H1 (cell line): ENCODE measurements at regions not wholly inside any gene's neighbourhood (a gene's known extent, or its start where the extent isn't known, plus 50 kb on each side); places are given as distances from the start of the nearest gene placed in this dataset.

Source experiments
- CBX8 ChIP-seq: fragments of 300-800, 300-1000 bp; sonication (generic); IDR thresholded peaks from 2 replicates; pipeline ENCODE4 v1.7.1; 2016; ENCODE audit warnings: low read depth, low read length, borderline replicate concordance
- SIX5 ChIP-seq: IDR thresholded peaks from 2 replicates; pipeline ENCODE4 v1.6.1; 2011; ENCODE audit warnings: mild to moderate bottlenecking, low read depth, low read length
- SUZ12 ChIP-seq: fragments of 200-600 bp; sonication (generic); IDR thresholded peaks from 2 replicates; pipeline ENCODE4 v1.6.1; 2012; ENCODE audit warnings: mild to moderate bottlenecking, inconsistent platforms, low read length, moderate library complexity, mixed read lengths
- ZNF274 ChIP-seq: IDR thresholded peaks from 2 replicates; pipeline ENCODE4 v1.7.0; 2012; ENCODE audit warnings: low read length, borderline replicate concordance; ENCODE audit errors: extremely low read depth

DNA sequence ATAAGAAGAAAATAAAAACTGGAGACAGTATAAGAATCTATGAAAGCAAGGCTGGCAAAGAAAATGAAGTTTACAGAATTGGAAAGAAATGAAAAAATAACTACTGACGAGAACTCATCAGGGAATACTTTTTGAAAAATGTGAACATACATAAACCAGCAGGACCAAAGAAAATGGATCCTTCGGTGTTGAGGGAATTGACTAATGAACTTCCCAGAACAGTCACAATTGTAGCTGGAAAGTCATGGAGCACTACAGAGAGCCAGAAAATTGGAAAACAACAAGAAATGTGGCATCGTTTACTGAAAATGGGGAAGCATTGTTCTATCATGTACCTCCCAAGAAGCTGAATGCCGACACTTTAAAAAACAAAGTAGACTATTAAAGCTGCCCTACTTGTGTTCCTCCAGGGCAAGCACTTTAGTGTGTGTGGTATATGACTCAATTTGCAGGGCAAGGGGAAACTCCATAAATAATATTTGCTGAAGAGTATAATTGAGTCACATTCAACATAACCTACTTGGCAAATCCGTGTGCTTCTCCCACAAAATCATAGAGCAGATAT, 1221.6 kb upstream of the NRXN1 start (continued):
- TF ChIP-seq ZNF274 (no peak), CBX8 (no peak), SUZ12 (no peak), SIX5 (no peak)
